ENCODE measurements at regions not wholly inside any gene's neighbourhood (a gene's known extent, or its start where the extent isn't known, plus 50 kb on each side); places are given as distances from the start of the nearest gene placed in this dataset.

DNA sequence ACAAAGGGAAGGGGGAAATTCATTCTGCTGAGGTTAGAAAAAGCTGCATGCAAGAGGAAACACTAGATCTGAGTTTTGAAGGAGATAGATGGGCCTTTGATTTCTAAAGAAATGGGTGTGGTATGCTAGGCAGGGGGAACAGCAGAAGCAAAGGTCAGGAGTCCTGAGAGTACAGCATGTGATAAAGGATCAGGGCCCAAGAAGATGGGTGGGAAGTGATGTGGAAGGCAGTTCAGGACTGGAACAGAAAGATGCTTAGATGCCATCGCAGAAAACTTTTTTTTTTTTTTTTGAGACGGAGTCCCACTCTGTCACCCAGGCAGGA is 126.2 kb downstream of the ALDH8A1 start:
- TF ChIP-seq, protein P1, sequence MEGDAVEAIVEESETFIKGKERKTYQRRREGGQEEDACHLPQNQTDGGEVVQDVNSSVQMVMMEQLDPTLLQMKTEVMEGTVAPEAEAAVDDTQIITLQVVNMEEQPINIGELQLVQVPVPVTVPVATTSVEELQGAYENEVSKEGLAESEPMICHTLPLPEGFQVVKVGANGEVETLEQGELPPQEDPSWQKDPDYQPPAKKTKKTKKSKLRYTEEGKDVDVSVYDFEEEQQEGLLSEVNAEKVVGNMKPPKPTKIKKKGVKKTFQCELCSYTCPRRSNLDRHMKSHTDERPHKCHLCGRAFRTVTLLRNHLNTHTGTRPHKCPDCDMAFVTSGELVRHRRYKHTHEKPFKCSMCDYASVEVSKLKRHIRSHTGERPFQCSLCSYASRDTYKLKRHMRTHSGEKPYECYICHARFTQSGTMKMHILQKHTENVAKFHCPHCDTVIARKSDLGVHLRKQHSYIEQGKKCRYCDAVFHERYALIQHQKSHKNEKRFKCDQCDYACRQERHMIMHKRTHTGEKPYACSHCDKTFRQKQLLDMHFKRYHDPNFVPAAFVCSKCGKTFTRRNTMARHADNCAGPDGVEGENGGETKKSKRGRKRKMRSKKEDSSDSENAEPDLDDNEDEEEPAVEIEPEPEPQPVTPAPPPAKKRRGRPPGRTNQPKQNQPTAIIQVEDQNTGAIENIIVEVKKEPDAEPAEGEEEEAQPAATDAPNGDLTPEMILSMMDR (conservative IDR thresholded peaks at IDR 0.05 in 1 of 2, IDR thresholded peaks at IDR 0.05 in 1 of 2; ENCODE audit: low read depth in 1 of 2, low read length in 2 of 2) = no peak
- no peak for TF ChIP-seq EZH2 (IDR thresholded peaks at IDR 0.05; ENCODE audit: low read length, missing control alignments)
